ENCODE measurements at regions not wholly inside any gene's neighbourhood (a gene's known extent, or its start where the extent isn't known, plus 50 kb on each side); places are given as distances from the start of the nearest gene placed in this dataset.

DNA sequence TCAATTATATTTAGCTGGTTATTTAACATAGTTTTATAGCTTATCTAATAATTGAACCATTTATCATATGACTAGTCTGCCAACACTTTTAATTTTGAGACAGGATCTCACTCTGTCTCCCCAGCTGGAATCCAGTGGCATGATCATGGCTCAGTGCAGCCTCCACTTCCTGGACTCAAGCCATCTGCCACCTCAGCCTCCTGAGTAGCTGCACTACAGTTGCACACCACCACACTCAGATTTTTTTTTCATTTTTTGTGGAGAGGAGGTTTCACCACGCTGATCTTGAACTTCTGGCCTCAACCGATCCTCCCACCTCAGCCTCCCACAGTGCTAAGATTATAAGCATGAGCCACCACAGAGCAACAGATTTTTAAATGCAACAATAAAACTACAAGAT, 151.4 kb upstream of the MDGA2 start:
- no peak for TF ChIP-seq EZH2 (IDR thresholded peaks at IDR 0.05; ENCODE audit: low read length)
- TF ChIP-seq, protein P1, sequence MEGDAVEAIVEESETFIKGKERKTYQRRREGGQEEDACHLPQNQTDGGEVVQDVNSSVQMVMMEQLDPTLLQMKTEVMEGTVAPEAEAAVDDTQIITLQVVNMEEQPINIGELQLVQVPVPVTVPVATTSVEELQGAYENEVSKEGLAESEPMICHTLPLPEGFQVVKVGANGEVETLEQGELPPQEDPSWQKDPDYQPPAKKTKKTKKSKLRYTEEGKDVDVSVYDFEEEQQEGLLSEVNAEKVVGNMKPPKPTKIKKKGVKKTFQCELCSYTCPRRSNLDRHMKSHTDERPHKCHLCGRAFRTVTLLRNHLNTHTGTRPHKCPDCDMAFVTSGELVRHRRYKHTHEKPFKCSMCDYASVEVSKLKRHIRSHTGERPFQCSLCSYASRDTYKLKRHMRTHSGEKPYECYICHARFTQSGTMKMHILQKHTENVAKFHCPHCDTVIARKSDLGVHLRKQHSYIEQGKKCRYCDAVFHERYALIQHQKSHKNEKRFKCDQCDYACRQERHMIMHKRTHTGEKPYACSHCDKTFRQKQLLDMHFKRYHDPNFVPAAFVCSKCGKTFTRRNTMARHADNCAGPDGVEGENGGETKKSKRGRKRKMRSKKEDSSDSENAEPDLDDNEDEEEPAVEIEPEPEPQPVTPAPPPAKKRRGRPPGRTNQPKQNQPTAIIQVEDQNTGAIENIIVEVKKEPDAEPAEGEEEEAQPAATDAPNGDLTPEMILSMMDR (optimal IDR thresholded peaks at IDR 0.05 in 1 of 3, IDR thresholded peaks at IDR 0.05 in 1 of 3, conservative IDR thresholded peaks at IDR 0.05 in 1 of 3; ENCODE audit: extremely low read depth in 1 of 3, insufficient read depth in 2 of 3, low read length in 3 of 3) = no peak
- no peak for DNase-seq (ENCODE audit: low read depth, low spot score)
- Histone ChIP-seq H3K79me2 (ENCODE audit: control insufficient read depth, insufficient read depth, low read length) (no peaks in the 10 kb centered on the region), H3K4me1 (ENCODE audit: control insufficient read depth, extremely low read depth, insufficient read depth, low read length) (no peaks in the 10 kb centered on the region), H3K9me3 (ENCODE audit: control insufficient read depth, low read depth, low read length) (peaks cover 2% of the 10 kb centered on the region), H3K4me2 (ENCODE audit: control insufficient read depth, extremely low read depth, insufficient read depth, low read depth, low read length) (no peak overlapping the region), H4K20me1 (ENCODE audit: control insufficient read depth, extremely low read depth, insufficient read depth, low read length) (no peaks in the 10 kb centered on the region), H3K27me3 (ENCODE audit: control insufficient read depth, extremely low read depth, insufficient read depth, low read length) (no peaks in the 10 kb centered on the region), H3K27ac (ENCODE audit: control insufficient read depth, insufficient read depth, low read length) (no peak overlapping the region), H2AFZ (ENCODE audit: control insufficient read depth, low read length) (no peak overlapping the region), H3K9ac (ENCODE audit: control insufficient read depth, extremely low read depth, insufficient read depth, low read length) (no peak overlapping the region), H3K9me1 (ENCODE audit: control insufficient read depth, extremely low read depth, insufficient read depth, low read length) (no peaks in the 10 kb centered on the region), H3K36me3 (ENCODE audit: control insufficient read depth in 2 of 2, extremely low read depth in 1 of 2, insufficient read depth in 2 of 2, low read length in 2 of 2) (no peaks in the 10 kb centered on the region), H3K4me3 (ENCODE audit: control insufficient read depth in 2 of 3, extremely low read depth in 1 of 3, insufficient read depth in 2 of 3, low read depth in 1 of 3, low read length in 3 of 3) (no peak overlapping the region)
- dilution Hi-C loops (cut with MboI; ENCODE audit: extremely low pct_ligation_motif_present, low sequenced_read_pairs) = no loop called here
- FAIRE-seq = no peak

DNA sequence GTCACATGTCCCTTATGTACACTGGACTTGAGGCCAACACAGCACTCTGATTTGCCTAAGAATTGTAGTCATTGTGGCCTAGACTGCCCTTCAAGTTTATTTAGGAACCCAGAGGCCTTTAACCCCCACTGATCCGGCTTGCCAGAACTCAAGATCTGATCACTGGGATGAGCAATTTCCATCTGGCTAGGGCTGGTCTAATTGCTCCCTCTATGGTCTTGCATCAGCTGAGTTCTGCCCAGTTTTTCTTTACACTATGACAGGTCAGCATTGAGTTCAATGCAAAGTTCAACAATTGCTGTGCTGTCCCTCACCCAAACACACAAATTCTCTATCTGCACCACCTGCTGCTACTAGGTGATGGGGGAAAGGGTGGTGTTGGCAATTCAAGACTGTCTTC, 146.9 kb upstream of the MDGA2 start:
- DNase-seq (ENCODE audit: low read depth, low spot score) = no peak
- Histone ChIP-seq H3K27me3 (ENCODE audit: control insufficient read depth, extremely low read depth, insufficient read depth, low read length) (no peaks in the 10 kb centered on the region), H3K4me3 (ENCODE audit: control insufficient read depth in 2 of 3, extremely low read depth in 1 of 3, insufficient read depth in 2 of 3, low read depth in 1 of 3, low read length in 3 of 3) (no peak overlapping the region), H3K36me3 (ENCODE audit: control insufficient read depth in 2 of 2, extremely low read depth in 1 of 2, insufficient read depth in 2 of 2, low read length in 2 of 2) (no peaks in the 10 kb centered on the region), H2AFZ (ENCODE audit: control insufficient read depth, low read length) (no peak overlapping the region), H3K9ac (ENCODE audit: control insufficient read depth, extremely low read depth, insufficient read depth, low read length) (no peak overlapping the region), H3K9me1 (ENCODE audit: control insufficient read depth, extremely low read depth, insufficient read depth, low read length) (no peaks in the 10 kb centered on the region), H3K79me2 (ENCODE audit: control insufficient read depth, insufficient read depth, low read length) (no peaks in the 10 kb centered on the region), H3K27ac (ENCODE audit: control insufficient read depth, insufficient read depth, low read length) (no peak overlapping the region), H3K9me3 (ENCODE audit: control insufficient read depth, low read depth, low read length) (peaks cover 2% of the 10 kb centered on the region), H4K20me1 (ENCODE audit: control insufficient read depth, extremely low read depth, insufficient read depth, low read length) (no peaks in the 10 kb centered on the region), H3K4me1 (ENCODE audit: control insufficient read depth, extremely low read depth, insufficient read depth, low read length) (no peaks in the 10 kb centered on the region), H3K4me2 (ENCODE audit: control insufficient read depth, extremely low read depth, insufficient read depth, low read depth, low read length) (no peak overlapping the region)
- TF ChIP-seq EZH2 (IDR thresholded peaks at IDR 0.05; ENCODE audit: low read length) = no peak
- TF ChIP-seq, protein P1 (optimal IDR thresholded peaks at IDR 0.05 in 1 of 3, IDR thresholded peaks at IDR 0.05 in 1 of 3, conservative IDR thresholded peaks at IDR 0.05 in 1 of 3; ENCODE audit: extremely low read depth in 1 of 3, insufficient read depth in 2 of 3, low read length in 3 of 3) = no peak
- no peak for FAIRE-seq
- dilution Hi-C loops (cut with MboI; ENCODE audit: extremely low pct_ligation_motif_present, low sequenced_read_pairs) = no loop called here
